ENCODE measurements at regions not wholly inside any gene's neighbourhood (a gene's known extent, or its start where the extent isn't known, plus 50 kb on each side); places are given as distances from the start of the nearest gene placed in this dataset.

- H3K27me3 ChIP-seq (ENCODE audit: control insufficient read depth in 4 of 4, insufficient read depth in 4 of 4, low read length in 3 of 4) = no peaks in the 10 kb centered on the region
- DNase-seq (ENCODE audit: low spot score) = no peak
- H3K9ac ChIP-seq (ENCODE audit: low read depth in 1 of 2, low read length in 2 of 2) = no peak overlapping the region
- no peaks in the 10 kb centered on the region for H3K9me3 ChIP-seq (ENCODE audit: control insufficient read depth in 4 of 4, low read length in 3 of 4)
- no peaks in the 10 kb centered on the region for H3K36me3 ChIP-seq (ENCODE audit: control insufficient read depth in 4 of 4, insufficient read depth in 3 of 4, low read depth in 1 of 4, low read length in 3 of 4)
- H3K4me1 ChIP-seq (ENCODE audit: control insufficient read depth in 4 of 4, insufficient read depth in 4 of 4, low read length in 3 of 4) = peaks cover 0 to 4% (median 0%) of the 10 kb centered on the region in 4 donors
- TF ChIP-seq RXRA (IDR thresholded peaks at IDR 0.05) (no peak), HNF4A (conservative IDR thresholded peaks at IDR 0.05) (no peak), JUND (IDR thresholded peaks at IDR 0.05) (no peak), TAF1 (conservative IDR thresholded peaks at IDR 0.05) (no peak), FOXA2 (IDR thresholded peaks at IDR 0.05) (no peak)
- H3K4me3 ChIP-seq (ENCODE audit: low read depth in 1 of 3, low read length in 3 of 3) = no peak overlapping the region
- H3K27ac ChIP-seq (ENCODE audit: low read depth in 1 of 2, low read length in 2 of 2) = no peak overlapping the region
- 86% methylated on average over 9 of the region's 9 CpGs for WGBS
Measured at GRCh38 chr18:41548521-41549260, 406.3 kb upstream of the PIK3C3 start.

GRCh38 chr18:41545091-41545888 is 409.7 kb upstream of the PIK3C3 start:
- DNase-seq (ENCODE audit: low spot score) = no peak
- WGBS = 41% methylated on average over 2 of the region's 2 CpGs
- no peak overlapping the region for H3K9ac ChIP-seq (ENCODE audit: low read depth in 1 of 2, low read length in 2 of 2)
- no peak for TF ChIP-seq TAF1 (conservative IDR thresholded peaks at IDR 0.05)
- no peak for TF ChIP-seq YY1 (IDR thresholded peaks at IDR 0.05)
- TF ChIP-seq JUND (IDR thresholded peaks at IDR 0.05) = no peak
- no peak for TF ChIP-seq FOXA2 (IDR thresholded peaks at IDR 0.05)
- no peak for TF ChIP-seq MAX (IDR thresholded peaks at IDR 0.05)
- no peaks in the 10 kb centered on the region for H3K27me3 ChIP-seq (ENCODE audit: control insufficient read depth in 4 of 4, insufficient read depth in 4 of 4, low read length in 3 of 4)
- H3K9me3 ChIP-seq (ENCODE audit: control insufficient read depth in 4 of 4, low read length in 3 of 4) = no peaks in the 10 kb centered on the region
- H3K27ac ChIP-seq (ENCODE audit: low read depth in 1 of 2, low read length in 2 of 2) = no peak overlapping the region
- no peak overlapping the region for H3K4me3 ChIP-seq (ENCODE audit: low read depth in 1 of 3, low read length in 3 of 3)
- H3K4me1 ChIP-seq (ENCODE audit: control insufficient read depth in 4 of 4, insufficient read depth in 4 of 4, low read length in 3 of 4) = peaks cover 0 to 4% (median 0%) of the 10 kb centered on the region in 4 donors
- H3K36me3 ChIP-seq (ENCODE audit: control insufficient read depth in 4 of 4, insufficient read depth in 3 of 4, low read depth in 1 of 4, low read length in 3 of 4) = no peaks in the 10 kb centered on the region

- H3K27ac ChIP-seq (ENCODE audit: low read depth in 1 of 2, low read length in 2 of 2) = no peak overlapping the region
- no peaks in the 10 kb centered on the region for H3K9me3 ChIP-seq (ENCODE audit: control insufficient read depth in 4 of 4, low read length in 3 of 4)
- no peak overlapping the region for H3K9ac ChIP-seq (ENCODE audit: low read depth in 1 of 2, low read length in 2 of 2)
- no peak for DNase-seq (ENCODE audit: low spot score)
- 85% methylated on average over 1 of the region's 1 CpG for WGBS
- H3K36me3 ChIP-seq (ENCODE audit: control insufficient read depth in 4 of 4, insufficient read depth in 3 of 4, low read depth in 1 of 4, low read length in 3 of 4) = no peaks in the 10 kb centered on the region
- no peaks in the 10 kb centered on the region for H3K27me3 ChIP-seq (ENCODE audit: control insufficient read depth in 4 of 4, insufficient read depth in 4 of 4, low read length in 3 of 4)
- TF ChIP-seq TAF1 (conservative IDR thresholded peaks at IDR 0.05) (no peak), JUND (IDR thresholded peaks at IDR 0.05) (no peak), HNF4A (conservative IDR thresholded peaks at IDR 0.05) (no peak), CTCF (IDR thresholded peaks at IDR 0.05; ENCODE audit: low read depth, low read length, missing input control) (no peak), GABPA (IDR thresholded peaks at IDR 0.05 in 1 of 2, conservative IDR thresholded peaks at IDR 0.05 in 1 of 2) (no peak), FOXA1 (IDR thresholded peaks at IDR 0.05) (no peak), MAX (IDR thresholded peaks at IDR 0.05) (no peak), ATF3 (IDR thresholded peaks at IDR 0.05) (no peak), NR2F2 (IDR thresholded peaks at IDR 0.05) (no peak), REST (IDR thresholded peaks at IDR 0.05) (no peak), RAD21 (IDR thresholded peaks at IDR 0.05) (no peak), SP1 (IDR thresholded peaks at IDR 0.05) (no peak), RXRA (IDR thresholded peaks at IDR 0.05) (no peak), ZBTB33 (IDR thresholded peaks at IDR 0.05) (no peak)
- no peak overlapping the region for H3K4me3 ChIP-seq (ENCODE audit: low read depth in 1 of 3, low read length in 3 of 3)
- H3K4me1 ChIP-seq (ENCODE audit: control insufficient read depth in 4 of 4, insufficient read depth in 4 of 4, low read length in 3 of 4) = peaks cover 0 to 4% (median 0%) of the 10 kb centered on the region in 4 donors
Measured at GRCh38 chr18:41543815-41544214, 411.2 kb upstream of the PIK3C3 start.

Measured in liver (tissue), 8 donors.